AG10803 (cell line): ENCODE measurements at regions not wholly inside any gene's neighbourhood (a gene's known extent, or its start where the extent isn't known, plus 50 kb on each side); places are given as distances from the start of the nearest gene placed in this dataset.

Experiments used
- DNase-seq: peaks from one replicate; pipeline ENCODE4 v3.0.0; 2010; ENCODE audit warnings: low read depth
- H3K4me3 ChIP-seq: 2 replicates; pipeline ENCODE4 v1.5.1; 2011; ENCODE audit warnings: mild to moderate bottlenecking, low read length, control low read depth
- CTCF ChIP-seq: conservative IDR thresholded peaks from 2 replicates; pipeline ENCODE4 v1.5.1; 2011; ENCODE audit warnings: mild to moderate bottlenecking, low read length, control low read depth, inconsistent platforms

GRCh38 chr10:78382772-78383171, 349.1 kb downstream of the RPS24 start:
- DNase-seq, result no peak
- TF ChIP-seq CTCF, result no peak
- H3K4me3 ChIP-seq, result no peak overlapping the region

- no peak for DNase-seq
- H3K4me3 ChIP-seq, result no peak overlapping the region
- no peak for TF ChIP-seq CTCF
Measured at GRCh38 chr10:78383378-78384048, 349.9 kb downstream of the RPS24 start.

GRCh38 chr10:78384049-78384431, 350.4 kb downstream of the RPS24 start:
- H3K4me3 ChIP-seq, result no peak overlapping the region
- DNase-seq, result peak; percentile 24
- TF ChIP-seq CTCF, result no peak

GRCh38 chr10:78385599-78385998, 351.9 kb downstream of the RPS24 start:
- DNase-seq, result no peak
- H3K4me3 ChIP-seq, result no peak overlapping the region
- no peak for TF ChIP-seq CTCF

- DNase-seq, result no peak
- no peak for TF ChIP-seq CTCF
- H3K4me3 ChIP-seq, result no peak overlapping the region
Measured at GRCh38 chr10:78386509-78386908, 352.8 kb downstream of the RPS24 start.

GRCh38 chr10:78388331-78389050, 354.8 kb downstream of the RPS24 start:
- no peak for TF ChIP-seq CTCF
- H3K4me3 ChIP-seq, result no peak overlapping the region
- no peak for DNase-seq

- TF ChIP-seq CTCF, result no peak
Measured at GRCh38 chr10:78389419-78389818, 355.8 kb downstream of the RPS24 start.

More at GRCh38 chr10:78389419-78389818, 355.8 kb downstream of the RPS24 start:
- H3K4me3 ChIP-seq, result no peak overlapping the region
- DNase-seq, result no peak
